Cardiac fibroblast (primary cell): ENCODE measurements at regions not wholly inside any gene's neighbourhood (a gene's known extent, or its start where the extent isn't known, plus 50 kb on each side); places are given as distances from the start of the nearest gene placed in this dataset.

Source experiments
- DNase-seq, 2 donors: peaks; one replicate each; pipeline versions ENCODE4 v3.0.0 to v3.0.0-alpha.2; 2010; ENCODE audit warnings: low read depth in 2 of 2
- H3K4me3 ChIP-seq, 2 donors: replicated peaks in 1 of 2; 1 replicate in 1 of 2; 2 replicates in 1 of 2; pipeline ENCODE4 v1.5.1; 2011; ENCODE audit warnings: low read depth in 2 of 2, low read length in 2 of 2, mild to moderate bottlenecking in 2 of 2, moderate library complexity in 1 of 2
- TF ChIP-seq, protein P1 (sequence below): IDR thresholded peaks from one replicate; pipeline ENCODE4 v1.5.1; 2011; ENCODE audit warnings: low read depth, mild to moderate bottlenecking, low read length, inconsistent platforms

DNA sequence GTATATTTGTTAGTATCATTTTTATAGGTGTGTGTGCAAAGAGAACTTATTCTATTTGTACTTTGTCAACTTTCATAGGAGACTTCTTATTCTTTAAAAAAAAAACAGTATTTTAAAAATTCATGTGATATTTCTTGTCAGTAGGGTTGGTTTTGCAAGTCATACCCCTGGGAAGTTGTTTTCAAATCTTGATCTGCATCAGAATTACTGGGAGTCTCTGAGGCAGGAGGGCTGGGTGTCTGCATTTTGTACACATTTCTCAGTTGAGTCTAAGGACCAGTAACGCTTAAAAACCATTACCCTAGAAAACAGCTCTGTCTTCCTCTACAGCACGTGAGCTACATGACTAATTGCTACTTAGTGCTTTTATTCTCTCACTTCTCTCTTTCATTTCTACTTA lies 76.0 kb upstream of the CTTNBP2NL start:
- TF ChIP-seq, protein P1, sequence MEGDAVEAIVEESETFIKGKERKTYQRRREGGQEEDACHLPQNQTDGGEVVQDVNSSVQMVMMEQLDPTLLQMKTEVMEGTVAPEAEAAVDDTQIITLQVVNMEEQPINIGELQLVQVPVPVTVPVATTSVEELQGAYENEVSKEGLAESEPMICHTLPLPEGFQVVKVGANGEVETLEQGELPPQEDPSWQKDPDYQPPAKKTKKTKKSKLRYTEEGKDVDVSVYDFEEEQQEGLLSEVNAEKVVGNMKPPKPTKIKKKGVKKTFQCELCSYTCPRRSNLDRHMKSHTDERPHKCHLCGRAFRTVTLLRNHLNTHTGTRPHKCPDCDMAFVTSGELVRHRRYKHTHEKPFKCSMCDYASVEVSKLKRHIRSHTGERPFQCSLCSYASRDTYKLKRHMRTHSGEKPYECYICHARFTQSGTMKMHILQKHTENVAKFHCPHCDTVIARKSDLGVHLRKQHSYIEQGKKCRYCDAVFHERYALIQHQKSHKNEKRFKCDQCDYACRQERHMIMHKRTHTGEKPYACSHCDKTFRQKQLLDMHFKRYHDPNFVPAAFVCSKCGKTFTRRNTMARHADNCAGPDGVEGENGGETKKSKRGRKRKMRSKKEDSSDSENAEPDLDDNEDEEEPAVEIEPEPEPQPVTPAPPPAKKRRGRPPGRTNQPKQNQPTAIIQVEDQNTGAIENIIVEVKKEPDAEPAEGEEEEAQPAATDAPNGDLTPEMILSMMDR, result no peak
- H3K4me3 ChIP-seq, result no peak overlapping the region
- no peak for DNase-seq

GRCh38 chr1:112322018-112322417 lies 74.0 kb upstream of the CTTNBP2NL start:
- TF ChIP-seq, protein P1, result no peak
- DNase-seq, result peak in 1 of 2 donors; percentile 59
- H3K4me3 ChIP-seq, result no peak overlapping the region

- no peak overlapping the region for H3K4me3 ChIP-seq
- DNase-seq, result no peak
- TF ChIP-seq, protein P1, result no peak
These were observed 72.9 kb upstream of the CTTNBP2NL start for GRCh38 chr1:112322983-112323678.

DNA sequence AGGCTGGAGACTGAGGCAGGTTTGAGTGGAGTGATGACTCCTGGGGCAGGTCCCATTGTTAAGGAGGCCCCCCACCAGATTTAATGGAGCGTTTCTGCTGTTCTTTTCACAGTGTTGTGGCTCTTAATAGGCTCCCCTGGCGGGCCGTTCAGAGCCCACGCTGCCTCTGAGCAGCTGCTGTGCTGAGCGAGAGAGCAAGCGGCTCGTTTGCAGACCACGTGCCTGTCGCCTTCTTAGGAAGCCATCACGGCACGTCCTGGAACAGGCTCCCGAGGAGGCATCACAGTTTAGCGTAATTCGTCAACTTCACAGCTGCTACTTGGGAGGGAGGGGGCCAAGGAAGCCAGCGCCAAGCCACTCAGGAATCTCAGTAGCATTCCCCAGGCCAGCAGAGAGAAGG lies 70.5 kb upstream of the CTTNBP2NL start:
- TF ChIP-seq, protein P1, result no peak
- no peak overlapping the region for H3K4me3 ChIP-seq
- no peak for DNase-seq

- H3K4me3 ChIP-seq, result no peak overlapping the region
- DNase-seq, result no peak
- TF ChIP-seq, protein P1, result no peak
These were observed 67.4 kb upstream of the CTTNBP2NL start for GRCh38 chr1:112328600-112328999.

GRCh38 chr1:112332176-112333150 lies 63.6 kb upstream of the CTTNBP2NL start:
- TF ChIP-seq, protein P1, result no peak
- no peak for DNase-seq
- no peak overlapping the region for H3K4me3 ChIP-seq
